GM23338 (cell line): ENCODE measurements at regions not wholly inside any gene's neighbourhood (a gene's known extent, or its start where the extent isn't known, plus 50 kb on each side); places are given as distances from the start of the nearest gene placed in this dataset.

Source experiments
- ATAC-seq: fragments of 200-7000 bp; cut with Tn5 transposase; 3 replicates; pipeline ENCODE4 v1.9.1; 2020
- DNase-seq: peaks from one replicate; pipeline ENCODE4 v3.0.0-alpha.2; 2015; ENCODE audit warnings: low spot score
- H2AFZ ChIP-seq: fragments of 200-600 bp; sonication (generic); 2 replicates; pipeline ENCODE4 v1.8.0; 2016; ENCODE audit warnings: antibody characterized with exemption, mild to moderate bottlenecking, moderate library complexity
- H3F3A ChIP-seq: fragments of 200-600 bp; sonication (generic); replicated peaks from 2 replicates; pipeline ENCODE4 v1.8.0; 2017; ENCODE audit warnings: antibody characterized with exemption, mixed run types, low read depth
- H3K27ac ChIP-seq: fragments of 200-600 bp; sonication (generic); 2 replicates; pipeline ENCODE4 v1.6.1; 2016; ENCODE audit warnings: low read depth
- H3K27me3 ChIP-seq: fragments of 200-600 bp; sonication (generic); 2 replicates; pipeline ENCODE4 v1.8.0; 2016; ENCODE audit warnings: mild to moderate bottlenecking, mixed run types, moderate library complexity; ENCODE audit not compliant: insufficient read depth
- H3K36me3 ChIP-seq: fragments of 200-600 bp; sonication (generic); 2 replicates; pipeline ENCODE4 v1.8.0; 2016; ENCODE audit warnings: mild to moderate bottlenecking; ENCODE audit not compliant: insufficient read depth
- H3K4me1 ChIP-seq: fragments of 200-600 bp; sonication (generic); 2 replicates; pipeline ENCODE4 v1.8.0; 2016; ENCODE audit warnings: mild to moderate bottlenecking, moderate library complexity; ENCODE audit not compliant: insufficient read depth
- H3K4me2 ChIP-seq: fragments of 200-600 bp; sonication (generic); 2 replicates; pipeline ENCODE4 v1.7.1; 2017; ENCODE audit warnings: mixed run types
- H3K4me3 ChIP-seq: fragments of 200-600 bp; sonication (generic); 2 replicates; pipeline ENCODE4 v1.6.1; 2016; ENCODE audit warnings: mixed run types
- H3K79me2 ChIP-seq: fragments of 200-600 bp; sonication (generic); replicated peaks from 2 replicates; pipeline ENCODE4 v1.8.0; 2017; ENCODE audit warnings: mild to moderate bottlenecking; ENCODE audit not compliant: insufficient read depth
- H3K9me2 ChIP-seq: fragments of 200-600 bp; sonication (generic); 2 replicates; pipeline ENCODE4 v1.8.0; 2017; ENCODE audit not compliant: insufficient read depth
- H4K20me1 ChIP-seq: fragments of 200-600 bp; sonication (generic); replicated peaks from 2 replicates; pipeline ENCODE4 v1.8.0; 2017; ENCODE audit warnings: mild to moderate bottlenecking; ENCODE audit not compliant: insufficient read depth
- H3K27ac Mint-ChIP-seq: 2 replicates; pipeline ENCODE4 v1.8.0; 2020; ENCODE audit warnings: inconsistent platforms, mild to moderate bottlenecking, moderate library complexity, mixed read lengths
- H3K27me3 Mint-ChIP-seq: 3 replicates; pipeline ENCODE4 v1.8.0; 2022; ENCODE audit warnings: low read depth, mild to moderate bottlenecking, moderate library complexity, mixed read lengths, inconsistent platforms; ENCODE audit not compliant: insufficient read depth, poor library complexity
- H3K36me3 Mint-ChIP-seq: 3 replicates; pipeline ENCODE4 v1.8.0; 2021; ENCODE audit warnings: low read depth, mild to moderate bottlenecking, inconsistent platforms, moderate library complexity, mixed read lengths
- H3K4me1 Mint-ChIP-seq: 3 replicates; pipeline ENCODE4 v1.8.0; 2020; ENCODE audit warnings: mild to moderate bottlenecking, inconsistent platforms, mixed read lengths
- H3K4me3 Mint-ChIP-seq: 3 replicates; pipeline ENCODE4 v1.8.0; 2021; ENCODE audit warnings: moderate library complexity, mild to moderate bottlenecking, inconsistent platforms, mixed read lengths
- H3K9me3 Mint-ChIP-seq: 3 replicates; pipeline ENCODE4 v1.8.0; 2020; ENCODE audit warnings: moderate library complexity, mild to moderate bottlenecking, inconsistent platforms, mixed read lengths
- CREB1 ChIP-seq: fragments of 250-450 bp; sonication (Bioruptor Pico); IDR thresholded peaks from 2 replicates; pipeline ENCODE4 v1.5.0; 2020; ENCODE audit warnings: low read depth, mild to moderate bottlenecking, moderate library complexity
- CTCF ChIP-seq, 2 experiments: fragments of 200-600 bp in 1 of 2; sonication (generic) in 1 of 2; conservative IDR thresholded peaks; 2 replicates each; pipeline versions ENCODE4 v1.5.1 to v1.6.1; 2016 to 2017; ENCODE audit warnings: antibody characterized with exemption in 2 of 2, low read depth in 2 of 2, mild to moderate bottlenecking in 2 of 2, moderate library complexity in 1 of 2
- ETS1 ChIP-seq: IDR thresholded peaks from 2 replicates; pipeline ENCODE4 v1.6.1; 2016; ENCODE audit warnings: antibody characterized with exemption
- EZH2 ChIP-seq: fragments of 200-600 bp; sonication (generic); IDR thresholded peaks from one replicate; pipeline ENCODE4 v1.8.0; 2017; ENCODE audit warnings: antibody characterized with exemption, mild to moderate bottlenecking, low read depth; ENCODE audit not compliant: unreplicated experiment
- EZH2phosphoT487 ChIP-seq: fragments of 200-600 bp; sonication (generic); IDR thresholded peaks from one replicate; pipeline ENCODE4 v1.8.1; 2018; ENCODE audit warnings: antibody characterized with exemption; ENCODE audit not compliant: unreplicated experiment
- JUNB ChIP-seq: IDR thresholded peaks from one replicate; pipeline ENCODE4 v1.6.1; 2016; ENCODE audit warnings: antibody characterized with exemption; ENCODE audit not compliant: unreplicated experiment
- NANOG ChIP-seq: IDR thresholded peaks from 2 replicates; pipeline ENCODE4 v1.6.1; 2016; ENCODE audit warnings: antibody characterized with exemption, borderline replicate concordance
- POLR2AphosphoS5 ChIP-seq: IDR thresholded peaks from 2 replicates; pipeline ENCODE4 v1.6.1; 2016; ENCODE audit warnings: antibody characterized with exemption, low read depth
- REST ChIP-seq: IDR thresholded peaks from one replicate; pipeline ENCODE4 v1.6.1; 2018; ENCODE audit warnings: antibody characterized with exemption; ENCODE audit not compliant: unreplicated experiment
- STAT1 ChIP-seq: IDR thresholded peaks from one replicate; pipeline ENCODE4 v1.6.1; 2016; ENCODE audit warnings: antibody characterized with exemption; ENCODE audit not compliant: unreplicated experiment
- ZNF114 ChIP-seq: fragments of 250-450 bp; sonication (Bioruptor Pico); IDR thresholded peaks from 2 replicates; pipeline ENCODE4 v1.5.0; 2020; ENCODE audit warnings: mild to moderate bottlenecking, moderate library complexity
- ZNF331 ChIP-seq: fragments of 250-450 bp; sonication (Bioruptor Pico); IDR thresholded peaks from 2 replicates; pipeline ENCODE4 v1.5.0; 2020; ENCODE audit warnings: low read depth, mild to moderate bottlenecking, moderate library complexity
- ZNF462 ChIP-seq: fragments of 250-450 bp; sonication (Bioruptor Pico); IDR thresholded peaks from 2 replicates; pipeline ENCODE4 v1.5.0; 2020; ENCODE audit warnings: mild to moderate bottlenecking, moderate library complexity

GRCh38 chr2:5986801-5987787 lies 294.9 kb downstream of the SOX11 start:
- Mint-ChIP-seq H3K27ac (no peak overlapping the region), H3K4me3 (no peak overlapping the region), H3K9me3 (peaks cover 54% of the 10 kb centered on the region), H3K4me1 (peaks cover 10% of the 10 kb centered on the region; the same call in 2 of the 3 replicates), H3K36me3 (peaks cover 2% of the 10 kb centered on the region; the same call in 1 of the 3 replicates), H3K27me3 (peaks cover 1% of the 10 kb centered on the region)
- H3K79me2 ChIP-seq: no peaks in the 10 kb centered on the region
- H3K9me2 ChIP-seq: no peaks in the 10 kb centered on the region
- no peaks in the 10 kb centered on the region for H3K27me3 ChIP-seq
- TF ChIP-seq ZNF331 (no peak), CTCF (conservative IDR thresholded peaks at IDR 0.05; ENCODE audit: low read depth in 2 of 2) (no peak), JUNB (no peak), EZH2phosphoT487 (no peak), STAT1 (no peak), ZNF462 (no peak), ZNF114 (CRISPR knock-in tag) (no peak), CREB1 (no peak), POLR2AphosphoS5 (no peak), NANOG (no peak), EZH2 (no peak), ETS1 (no peak), REST (no peak)
- no peaks in the 10 kb centered on the region for H3K36me3 ChIP-seq
- H4K20me1 ChIP-seq: no peaks in the 10 kb centered on the region
- no peak for DNase-seq
- H3K4me1 ChIP-seq: peaks cover 4% of the 10 kb centered on the region; the same call in 1 of the 2 replicates
- no peak overlapping the region for H3K4me2 ChIP-seq
- ATAC-seq: no peak
- no peak overlapping the region for H3K4me3 ChIP-seq
- H3F3A ChIP-seq: no peaks in the 10 kb centered on the region
- no peak overlapping the region for H3K27ac ChIP-seq
- H2AFZ ChIP-seq: no peak overlapping the region
